ENCODE measurements at regions not wholly inside any gene's neighbourhood (a gene's known extent, or its start where the extent isn't known, plus 50 kb on each side); places are given as distances from the start of the nearest gene placed in this dataset.

GRCh38 chr4:170949084-170949483 is 859.3 kb upstream of the AADAT start:
- TF ChIP-seq, protein P1, sequence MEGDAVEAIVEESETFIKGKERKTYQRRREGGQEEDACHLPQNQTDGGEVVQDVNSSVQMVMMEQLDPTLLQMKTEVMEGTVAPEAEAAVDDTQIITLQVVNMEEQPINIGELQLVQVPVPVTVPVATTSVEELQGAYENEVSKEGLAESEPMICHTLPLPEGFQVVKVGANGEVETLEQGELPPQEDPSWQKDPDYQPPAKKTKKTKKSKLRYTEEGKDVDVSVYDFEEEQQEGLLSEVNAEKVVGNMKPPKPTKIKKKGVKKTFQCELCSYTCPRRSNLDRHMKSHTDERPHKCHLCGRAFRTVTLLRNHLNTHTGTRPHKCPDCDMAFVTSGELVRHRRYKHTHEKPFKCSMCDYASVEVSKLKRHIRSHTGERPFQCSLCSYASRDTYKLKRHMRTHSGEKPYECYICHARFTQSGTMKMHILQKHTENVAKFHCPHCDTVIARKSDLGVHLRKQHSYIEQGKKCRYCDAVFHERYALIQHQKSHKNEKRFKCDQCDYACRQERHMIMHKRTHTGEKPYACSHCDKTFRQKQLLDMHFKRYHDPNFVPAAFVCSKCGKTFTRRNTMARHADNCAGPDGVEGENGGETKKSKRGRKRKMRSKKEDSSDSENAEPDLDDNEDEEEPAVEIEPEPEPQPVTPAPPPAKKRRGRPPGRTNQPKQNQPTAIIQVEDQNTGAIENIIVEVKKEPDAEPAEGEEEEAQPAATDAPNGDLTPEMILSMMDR (IDR thresholded peaks at IDR 0.05): no peak
- TF ChIP-seq POLR2A (IDR thresholded peaks at IDR 0.05): no peak

Measured in testis (tissue), 2 donors.